H1 (cell line): ENCODE measurements at regions not wholly inside any gene's neighbourhood (a gene's known extent, or its start where the extent isn't known, plus 50 kb on each side); places are given as distances from the start of the nearest gene placed in this dataset.

Source experiments
- CTCF ChIA-PET: fragments of 300-600 bp; sonication (Branson Sonifier 250); formaldehyde crosslinking; loops from one replicate; lab custom pipeline; 2021; ENCODE audit not compliant: partially characterized antibody; lab: Charles Lee
- POLR2A ChIA-PET: fragments of 300-600 bp; sonication (Branson Sonifier 250); formaldehyde crosslinking; loops from one replicate; lab custom pipeline; 2021; ENCODE audit warnings: inconsistent platforms; ENCODE audit not compliant: partially characterized antibody; lab: Charles Lee
- DNase-seq, 2 experiments: peaks; one replicate each; pipeline versions ENCODE4 v3.0.0 to v3.0.0-alpha.2; 2010 to 2022; ENCODE audit warnings: low spot score in 2 of 2, low read depth in 1 of 2, mixed read lengths in 1 of 2
- FAIRE-seq: peaks from 2 replicates; lab custom pipeline; 2011; peaks lifted over from hg19 to GRCh38; lab: Jason Lieb, UNC
- H2AFZ ChIP-seq: 2 replicates; pipeline ENCODE4 v1.8.1; 2012; ENCODE audit warnings: low read length, inconsistent platforms
- H2AK5ac ChIP-seq: 2 replicates; pipeline ENCODE4 v1.6.1; 2013; ENCODE audit warnings: low read depth, low read length
- H2BK120ac ChIP-seq: replicated peaks from 2 replicates; pipeline ENCODE3; 2013; ENCODE audit warnings: low read depth, low read length, inconsistent platforms
- H2BK12ac ChIP-seq: 2 replicates; pipeline ENCODE4 v1.6.1; 2013; ENCODE audit warnings: low read depth, low read length
- H2BK15ac ChIP-seq: 2 replicates; pipeline ENCODE4 v1.6.1; 2013; ENCODE audit warnings: low read length
- H2BK20ac ChIP-seq: 2 replicates; pipeline ENCODE4 v1.6.1; 2013; ENCODE audit warnings: low read length
- H2BK5ac ChIP-seq: 2 replicates; pipeline ENCODE4 v1.6.1; 2013; ENCODE audit warnings: low read depth, low read length
- H3K14ac ChIP-seq: 2 replicates; pipeline ENCODE4 v1.6.1; 2013; ENCODE audit warnings: inconsistent platforms; ENCODE audit not compliant: insufficient read length
- H3K18ac ChIP-seq: 2 replicates; pipeline ENCODE4 v1.6.1; 2013; ENCODE audit warnings: low read length; ENCODE audit errors: extremely low read depth
- H3K23ac ChIP-seq: 2 replicates; pipeline ENCODE4 v1.6.1; 2013; ENCODE audit warnings: inconsistent platforms; ENCODE audit not compliant: insufficient read length
- H3K23me2 ChIP-seq: 2 replicates; pipeline ENCODE4 v1.6.1; 2013; ENCODE audit warnings: low read depth, low read length
- H3K27ac ChIP-seq: 2 replicates; pipeline ENCODE4 v1.6.1; 2011; ENCODE audit warnings: low read depth, low read length, inconsistent platforms
- H3K27me3 ChIP-seq, 4 experiments: replicated peaks in 1 of 4; 1 replicate in 1 of 4; 2 replicates in 3 of 4; pipeline versions ENCODE4 v1.6.1 to v1.8.1; 2011 to 2013; ENCODE audit warnings: low read length in 3 of 4, mild to moderate bottlenecking in 3 of 4, inconsistent platforms in 2 of 4, mixed read lengths in 2 of 4, moderate library complexity in 1 of 4; ENCODE audit not compliant: control insufficient read depth in 3 of 4, insufficient read depth in 3 of 4; ENCODE audit errors: extremely low read depth in 1 of 4
- H3K36me3 ChIP-seq, 4 experiments: 2 replicates each; pipeline versions ENCODE4 v1.6.1 to v1.8.1; 2011 to 2013; ENCODE audit warnings: mild to moderate bottlenecking in 4 of 4, low read length in 3 of 4, moderate library complexity in 2 of 4, control low read depth in 1 of 4, inconsistent platforms in 1 of 4; ENCODE audit not compliant: insufficient read depth in 4 of 4, control insufficient read depth in 2 of 4
- H3K4ac ChIP-seq: replicated peaks from 2 replicates; pipeline ENCODE3; 2013; ENCODE audit warnings: low read length, low read depth, mixed read lengths, inconsistent platforms; ENCODE audit not compliant: insufficient read length
- H3K4me1 ChIP-seq, 4 experiments: replicated peaks in 1 of 4; 1 replicate in 1 of 4; 2 replicates in 3 of 4; pipeline versions ENCODE4 v1.6.1 to v1.8.1; 2011 to 2013; ENCODE audit warnings: low read length in 3 of 4, inconsistent platforms in 2 of 4, mixed read lengths in 1 of 4; ENCODE audit not compliant: insufficient read depth in 4 of 4, control insufficient read depth in 3 of 4
- H3K4me2 ChIP-seq, 2 experiments: 2 replicates each; pipeline versions ENCODE4 v1.6.1 to v1.8.1; 2011 to 2013; ENCODE audit warnings: low read depth in 2 of 2, low read length in 2 of 2, control low read depth in 1 of 2, inconsistent platforms in 1 of 2, mild to moderate bottlenecking in 1 of 2; ENCODE audit not compliant: insufficient read depth in 1 of 2
- H3K4me3 ChIP-seq, 4 experiments: fragments of 200-600, 300-600 bp in 1 of 4; sonication (generic), shearing (Covaris generic), sonication (Bioruptor Twin) in 1 of 4; 2 replicates each; pipeline versions ENCODE4 v1.5.1 to v1.8.1; 2011 to 2016; ENCODE audit warnings: low read length in 4 of 4, low read depth in 3 of 4, control low read depth in 2 of 4, inconsistent platforms in 2 of 4, mild to moderate bottlenecking in 2 of 4, mixed read lengths in 1 of 4, moderate library complexity in 1 of 4; ENCODE audit not compliant: insufficient read depth in 2 of 4; ENCODE audit errors: extremely low read depth in 1 of 4
- H3K56ac ChIP-seq: replicated peaks from 2 replicates; pipeline ENCODE3; 2013; ENCODE audit warnings: low read depth, mild to moderate bottlenecking, mixed read lengths, low read length, inconsistent platforms; ENCODE audit not compliant: insufficient read length
- H3K79me1 ChIP-seq: 2 replicates; pipeline ENCODE4 v1.6.1; 2013; ENCODE audit warnings: low read depth, low read length, control low read depth
- H3K79me2 ChIP-seq, 2 experiments: 2 replicates each; pipeline versions ENCODE4 v1.6.1 to v1.8.1; 2012 to 2013; ENCODE audit warnings: low read length in 2 of 2, mild to moderate bottlenecking in 2 of 2, inconsistent platforms in 1 of 2; ENCODE audit not compliant: insufficient read depth in 2 of 2, control insufficient read depth in 1 of 2
- H3K9ac ChIP-seq, 4 experiments: replicated peaks in 1 of 4; 1 replicate in 1 of 4; 2 replicates in 3 of 4; pipeline versions ENCODE4 v1.6.1 to v1.8.1; 2011 to 2013; ENCODE audit warnings: low read depth in 3 of 4, low read length in 3 of 4, control low read depth in 2 of 4, mild to moderate bottlenecking in 2 of 4, moderate library complexity in 2 of 4, inconsistent platforms in 1 of 4; ENCODE audit errors: extremely low read depth in 1 of 4
- H3K9me3 ChIP-seq, 2 experiments: 2 replicates each; pipeline versions ENCODE4 v1.6.1 to v1.8.1; 2012 to 2013; ENCODE audit warnings: mild to moderate bottlenecking in 2 of 2, moderate library complexity in 2 of 2, control low read depth in 1 of 2, inconsistent platforms in 1 of 2, low read depth in 1 of 2, low read length in 1 of 2, mixed read lengths in 1 of 2; ENCODE audit not compliant: insufficient read depth in 2 of 2
- H4K20me1 ChIP-seq, 2 experiments: replicated peaks in 1 of 2; 2 replicates each; pipeline versions ENCODE3 to v1.8.1; 2011 to 2013; ENCODE audit warnings: inconsistent platforms in 2 of 2, low read length in 2 of 2, mild to moderate bottlenecking in 1 of 2; ENCODE audit not compliant: insufficient read depth in 2 of 2, control insufficient read depth in 1 of 2
- H4K5ac ChIP-seq: 2 replicates; pipeline ENCODE4 v1.6.1; 2013; ENCODE audit warnings: low read length, low read depth, mixed read lengths, inconsistent platforms; ENCODE audit not compliant: insufficient read length
- H4K8ac ChIP-seq: 2 replicates; pipeline ENCODE4 v1.8.0; 2013; ENCODE audit warnings: mild to moderate bottlenecking, moderate library complexity, low read length, inconsistent platforms; ENCODE audit not compliant: insufficient read depth; ENCODE audit errors: extremely low read depth
- H4K91ac ChIP-seq: replicated peaks from 2 replicates; pipeline ENCODE3; 2013; ENCODE audit warnings: low read length, mixed read lengths, inconsistent platforms; ENCODE audit not compliant: insufficient read length
- BCL11A ChIP-seq, 2 experiments: IDR thresholded peaks; one replicate each; pipeline ENCODE4 v1.6.1; 2011; ENCODE audit warnings: low read depth in 2 of 2, low read length in 2 of 2, mild to moderate bottlenecking in 2 of 2
- GABPA ChIP-seq: IDR thresholded peaks from 2 replicates; pipeline ENCODE4 v1.6.1; 2011; ENCODE audit warnings: mild to moderate bottlenecking, low read length, moderate library complexity, borderline replicate concordance; ENCODE audit not compliant: insufficient read depth
- MAFK ChIP-seq: IDR thresholded peaks from 2 replicates; pipeline ENCODE4 v1.6.1; 2012; ENCODE audit warnings: low read depth, mild to moderate bottlenecking, improper control_type of control experiment, low read length
- NRF1 ChIP-seq: IDR thresholded peaks from 2 replicates; pipeline ENCODE4 v1.6.1; 2011; ENCODE audit warnings: mild to moderate bottlenecking, low read depth, low read length, improper control_type of control experiment
- RXRA ChIP-seq: IDR thresholded peaks from 2 replicates; pipeline ENCODE4 v1.6.1; 2011; ENCODE audit warnings: low read depth, mild to moderate bottlenecking, low read length, moderate library complexity; ENCODE audit not compliant: insufficient read depth
- SIX5 ChIP-seq: IDR thresholded peaks from 2 replicates; pipeline ENCODE4 v1.6.1; 2011; ENCODE audit warnings: mild to moderate bottlenecking, low read depth, low read length
- SRF ChIP-seq: IDR thresholded peaks from 2 replicates; pipeline ENCODE4 v1.6.1; 2011; ENCODE audit warnings: mild to moderate bottlenecking, low read depth, low read length, moderate library complexity
- TEAD4 ChIP-seq: IDR thresholded peaks from 2 replicates; pipeline ENCODE4 v1.6.1; 2012; ENCODE audit warnings: low read depth, low read length, inconsistent platforms, mixed read lengths
- YY1 ChIP-seq: IDR thresholded peaks from 2 replicates; pipeline ENCODE4 v1.6.1; 2011; ENCODE audit warnings: low read depth, mild to moderate bottlenecking, low read length
- whole genome bisulfite sequencing, 2 experiments: shearing (Covaris generic) in 1 of 2; methylation state at CpG; one replicate each; pipeline versions ENCODE4 v1.1.6 to v1.1.7; 2013 to 2015; ENCODE audit warnings: low lambda C conversion rate in 2 of 2, mixed read lengths in 2 of 2, inconsistent platforms in 1 of 2, low coverage in 1 of 2, missing lambda C conversion rate in 1 of 2; ENCODE audit not compliant: insufficient replicate concordance in 2 of 2, insufficient coverage in 1 of 2, insufficient read length in 1 of 2; ENCODE audit errors: extremely low coverage in 1 of 2, missing lambda C conversion rate in 1 of 2; 5-methylcytosine and 5-hydroxymethylcytosine counted together

DNA sequence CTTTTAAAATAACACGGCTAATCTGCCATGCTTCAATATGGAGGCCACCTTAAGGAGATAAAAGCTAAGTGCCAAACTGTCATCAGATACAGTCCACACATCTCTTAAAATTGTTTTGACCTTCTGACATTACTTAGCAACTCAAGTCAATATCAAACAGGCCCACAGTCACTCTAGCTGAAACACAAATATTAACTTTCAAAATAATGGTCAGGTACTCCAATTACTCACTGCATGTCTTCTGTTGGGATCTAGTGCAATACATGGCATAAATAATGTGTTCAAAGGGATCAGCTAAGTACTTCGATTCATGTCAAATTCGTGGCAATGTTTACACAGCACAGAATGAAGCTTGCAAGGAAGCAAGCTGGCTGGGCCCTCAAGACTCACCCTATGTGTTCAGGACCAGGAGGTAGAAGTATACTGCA lies 133.9 kb upstream of the BEND6 start:
- Histone ChIP-seq H3K9ac (no peak overlapping the region; a peak in 1 of 7 replicates), H3K23me2 (no peaks in the 10 kb centered on the region), H3K27ac (no peak overlapping the region), H2BK5ac (no peak overlapping the region), H3K14ac (no peak overlapping the region), H3K23ac (no peak overlapping the region), H3K36me3 (no peaks in the 10 kb centered on the region; a peak in 1 of 8 replicates), H3K56ac (no peak overlapping the region), H3K79me2 (peaks cover 4 to 80% of the 10 kb centered on the region in 2 experiments; a peak in 3 of 4 replicates), H2BK120ac (no peak overlapping the region), H3K9me3 (no peaks in the 10 kb centered on the region), H3K27me3 (no peaks in the 10 kb centered on the region), H4K8ac (no peak overlapping the region), H2BK20ac (no peak overlapping the region), H3K4me3 (no peak overlapping the region), H3K4me1 (peaks cover 0 to 4% (median 2%) of the 10 kb centered on the region in 4 experiments; a peak in 2 of 7 replicates), H4K20me1 (peaks cover 0 to 2% of the 10 kb centered on the region in 2 experiments), H4K5ac (no peak overlapping the region), H3K4ac (no peak overlapping the region)
- CTCF ChIA-PET = interaction anchor here (0.6 to 2.5 kb wide), 13 partner anchors 10 to 134 kb away, joined by 3 to 8 read pairs (median 3); no protein-coding TSS in a partner anchor
- WGBS, 2 experiments = 87% methylated on average over 3 of the region's 3 CpGs; no CpG with 5 or more reads in 1 of the 2 experiments
- POLR2A ChIA-PET = interaction anchor here (0.9 to 1.5 kb wide), 5 partner anchors 10 to 134 kb away, joined by 3 to 4 read pairs (median 3); partner anchors contain the start of gene BEND6
- peak; percentile 39 for FAIRE-seq
- TF ChIP-seq MAFK = no peak
- no peak for TF ChIP-seq GABPA
- TF ChIP-seq SRF = no peak
- TF ChIP-seq YY1 = no peak
- no peak for TF ChIP-seq RXRA
- TF ChIP-seq SIX5 = no peak
- TF ChIP-seq TEAD4 = no peak
- no peak for TF ChIP-seq BCL11A (IDR thresholded peaks at IDR 0.05; ENCODE audit: low read depth in 2 of 2, low read length in 2 of 2)
- no peak for TF ChIP-seq NRF1
- TF ChIP-seq, all 59 proteins: peak for 0
- Histone ChIP-seq H4K91ac (no peak overlapping the region), H3K18ac (no peak overlapping the region), H2BK15ac (no peak overlapping the region), H3K79me1 (no peaks in the 10 kb centered on the region), H3K4me2 (no peak overlapping the region), H2AFZ (no peak overlapping the region), H2BK12ac (no peak overlapping the region), H2AK5ac (no peak overlapping the region)
- DNase-seq = no peak
